Activated T-cell treated with anti-CD3 and anti-CD28 coated beads, Interleukin-2, amount 50 U/mL, for 48 hours (primary cell): ENCODE measurements at regions not wholly inside any gene's neighbourhood (a gene's known extent, or its start where the extent isn't known, plus 50 kb on each side); places are given as distances from the start of the nearest gene placed in this dataset.

Experiments
- DNase-seq, 2 experiments: peaks; one replicate each; pipeline ENCODE4 v3.0.0-alpha.2; 2020

DNA sequence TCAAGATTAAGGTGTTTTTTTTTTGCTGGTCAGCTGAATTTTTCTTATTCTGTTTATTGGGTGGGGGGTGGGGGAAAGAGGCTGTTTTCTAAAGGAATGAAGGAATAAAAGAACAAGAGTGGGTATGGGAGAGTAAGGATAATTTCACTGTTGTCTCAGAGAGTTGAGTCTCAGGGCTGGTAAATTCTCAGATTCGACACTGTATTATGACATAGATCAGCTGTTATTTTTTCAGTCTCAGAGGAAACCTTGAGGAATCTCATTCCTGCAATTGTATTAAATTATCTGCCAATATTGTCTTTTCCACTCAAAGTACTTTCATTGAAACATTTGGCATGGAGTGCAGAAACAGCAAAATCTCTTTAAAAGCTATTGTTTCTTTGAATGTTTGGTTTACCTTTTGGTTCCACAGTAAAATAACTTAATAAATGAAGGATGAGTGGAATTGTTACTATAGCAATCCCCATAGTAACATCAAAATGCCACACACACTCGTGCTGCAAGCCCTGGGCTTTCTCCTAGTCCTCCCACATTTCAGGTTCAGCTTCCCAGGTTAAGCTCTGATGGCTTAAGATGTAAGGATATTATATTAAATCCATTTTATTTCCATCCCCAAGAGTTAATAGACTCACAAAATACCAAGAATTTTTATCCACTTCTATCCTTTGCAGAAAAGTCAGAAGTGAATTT, 478.7 kb upstream of the TCF4 start:
- no peak for DNase-seq

DNA sequence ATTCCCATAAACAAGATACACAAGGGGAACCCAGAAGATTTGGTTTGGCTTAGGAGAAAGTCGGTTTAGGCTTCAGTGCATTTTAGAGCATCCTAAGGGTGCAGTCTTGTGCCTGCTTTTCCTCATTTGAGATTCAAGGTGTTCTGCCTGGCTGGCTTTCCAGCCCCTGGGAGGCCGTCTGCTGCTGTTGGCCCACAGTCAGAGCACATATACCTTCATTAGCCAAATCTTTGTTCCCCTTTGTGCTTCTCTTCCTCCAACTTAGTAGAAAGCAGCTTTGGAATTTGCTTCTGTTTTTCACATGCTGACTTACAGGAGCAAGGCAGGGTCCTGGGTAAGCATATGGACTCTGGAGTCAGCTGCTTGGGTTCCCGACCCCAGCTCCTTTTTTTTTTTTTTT, 477.1 kb upstream of the TCF4 start:
- no peak for DNase-seq

DNA sequence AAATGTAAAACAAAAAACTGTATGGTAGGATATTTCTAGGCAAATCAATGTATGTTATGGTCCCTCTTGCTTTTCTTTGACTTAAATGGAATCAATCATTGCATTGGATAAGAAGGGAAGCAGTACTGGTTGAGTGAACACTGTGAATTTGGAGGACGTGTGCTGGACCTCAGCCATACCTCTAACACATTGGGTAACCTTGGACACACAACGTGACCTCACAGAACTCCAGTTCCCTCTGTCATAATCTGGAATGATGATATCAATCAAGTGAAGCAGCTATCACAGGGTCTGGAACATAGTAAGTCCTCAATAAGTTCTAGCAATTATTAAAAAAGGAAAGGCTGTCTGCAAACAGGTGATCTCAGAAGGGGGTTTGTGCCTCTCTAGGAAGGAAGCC, 474.9 kb upstream of the TCF4 start:
- no peak for DNase-seq

GRCh38 chr18:56060967-56061541, 473.1 kb upstream of the TCF4 start:
- DNase-seq = no peak

DNA sequence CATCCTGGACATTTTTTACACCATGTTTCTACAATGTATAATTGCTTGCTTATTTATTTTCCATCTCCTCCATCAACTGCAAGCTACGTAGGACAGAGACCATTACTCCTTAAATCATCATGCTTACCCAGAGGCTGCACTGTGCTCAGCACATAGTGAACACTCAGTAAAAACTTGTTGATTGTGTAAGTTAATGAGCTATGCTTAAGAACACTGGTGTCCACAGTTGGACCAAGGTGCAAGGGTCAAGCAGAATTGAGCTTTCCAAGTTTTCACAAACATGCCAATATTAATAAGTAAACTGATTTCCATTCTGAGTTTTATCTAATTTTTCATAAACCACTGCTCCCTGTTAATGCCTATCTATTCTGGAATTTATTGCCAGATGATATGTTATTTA, 464.2 kb upstream of the TCF4 start:
- DNase-seq = no peak

GRCh38 chr18:56044239-56044638, 456.2 kb upstream of the TCF4 start:
- DNase-seq = no peak

- DNase-seq = no peak
These were observed 455.7 kb upstream of the TCF4 start for GRCh38 chr18:56043641-56044061.

- DNase-seq = no peak
These were observed 455.0 kb upstream of the TCF4 start for GRCh38 chr18:56042915-56043536.

DNA sequence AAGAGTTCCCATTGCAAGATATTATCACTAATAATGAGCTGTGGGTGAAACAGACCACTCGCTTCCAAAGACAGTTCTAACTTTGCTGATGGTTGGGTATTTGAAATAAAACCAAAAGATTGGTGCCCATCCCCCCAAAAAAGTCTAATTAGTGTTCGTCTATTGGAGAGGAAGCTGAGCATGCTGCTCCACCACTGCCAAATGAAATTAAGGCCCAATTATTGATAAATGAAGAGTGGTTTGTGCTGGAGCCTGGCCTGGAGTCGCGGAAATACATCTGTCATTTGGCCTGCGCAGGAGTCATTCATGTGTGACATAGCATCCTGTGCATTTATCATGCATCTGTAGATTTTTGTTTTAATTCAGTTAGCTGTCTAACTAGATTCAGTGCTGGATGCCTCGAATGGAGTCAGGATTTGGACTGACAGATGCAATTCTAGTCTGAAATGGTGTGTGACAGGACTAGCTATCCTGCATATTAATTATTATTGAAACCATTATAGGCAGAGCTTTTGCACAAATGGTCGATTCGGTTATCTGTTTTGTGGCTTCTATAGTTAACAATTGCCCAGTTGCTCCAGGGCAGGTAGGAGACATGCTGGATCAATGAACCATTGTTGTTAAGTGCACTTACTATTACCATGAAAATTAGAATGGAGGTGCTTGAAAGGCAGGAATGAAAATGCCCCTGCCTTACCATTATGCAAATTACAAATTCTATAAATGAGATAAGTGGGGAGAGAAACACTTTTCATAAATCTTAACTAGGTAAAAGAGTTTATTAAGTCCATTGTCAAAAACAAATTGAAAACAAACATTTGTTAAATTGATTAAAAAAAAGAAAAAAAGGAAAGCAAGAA, 450.4 kb upstream of the TCF4 start:
- no peak for DNase-seq

DNA sequence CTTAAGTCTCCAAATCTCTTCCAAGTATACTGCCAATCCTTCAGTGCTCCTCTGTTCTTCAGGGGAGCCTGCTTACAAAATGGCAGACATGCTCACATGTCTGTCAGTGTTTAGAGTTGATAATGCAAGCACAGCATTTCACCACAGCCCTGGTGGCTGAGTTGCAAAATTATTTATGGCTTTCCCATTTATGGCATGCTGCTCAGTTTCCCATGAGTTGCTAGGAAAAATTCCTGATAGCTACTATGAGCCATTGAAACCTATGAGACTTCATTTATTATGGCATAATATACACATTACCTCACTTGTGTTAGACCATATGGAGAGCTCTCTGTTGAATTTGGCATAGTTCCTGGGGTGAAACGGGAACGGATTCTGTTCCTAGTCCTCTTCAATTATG, 448.7 kb upstream of the TCF4 start:
- no peak for DNase-seq

DNA sequence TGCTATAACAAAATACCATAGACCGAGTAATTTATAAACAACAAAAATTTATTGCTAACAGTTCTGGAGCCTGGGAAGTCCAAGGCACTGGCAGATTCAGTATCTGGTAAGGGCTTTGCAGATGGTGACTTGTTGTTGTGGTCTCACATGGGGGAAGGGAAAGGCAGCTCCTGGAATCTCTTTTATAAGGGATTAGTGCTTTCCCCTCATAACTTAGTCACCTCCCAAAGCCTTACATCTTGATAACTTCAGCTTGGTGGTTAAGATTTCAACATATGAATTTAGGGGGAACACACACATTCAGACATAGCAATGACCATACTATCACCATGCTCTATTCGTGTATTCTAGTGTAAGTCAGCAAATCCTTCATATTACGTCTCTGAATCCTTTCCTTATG, 447.6 kb upstream of the TCF4 start:
- no peak for DNase-seq

GRCh38 chr18:56034949-56035348, 447.0 kb upstream of the TCF4 start:
- DNase-seq = no peak

DNA sequence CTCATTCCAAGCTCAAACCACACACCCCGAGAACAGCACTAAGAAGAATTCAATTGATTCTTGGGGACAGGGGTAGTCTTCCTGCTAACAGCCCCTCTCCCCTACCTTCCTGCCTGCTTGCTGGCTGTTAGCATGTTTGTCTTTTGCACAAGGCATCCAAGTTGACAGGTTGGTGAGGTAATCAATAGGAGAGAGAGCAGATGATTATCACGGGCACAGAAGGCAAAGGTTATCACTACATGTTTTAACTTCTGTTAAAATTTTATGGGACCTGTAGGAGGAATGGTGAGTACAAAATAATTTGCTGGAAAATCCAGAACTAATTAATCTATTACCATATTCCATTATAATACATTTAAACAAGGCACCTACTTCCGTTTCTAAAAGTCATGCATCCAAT, 442.1 kb upstream of the TCF4 start:
- DNase-seq = no peak

DNA sequence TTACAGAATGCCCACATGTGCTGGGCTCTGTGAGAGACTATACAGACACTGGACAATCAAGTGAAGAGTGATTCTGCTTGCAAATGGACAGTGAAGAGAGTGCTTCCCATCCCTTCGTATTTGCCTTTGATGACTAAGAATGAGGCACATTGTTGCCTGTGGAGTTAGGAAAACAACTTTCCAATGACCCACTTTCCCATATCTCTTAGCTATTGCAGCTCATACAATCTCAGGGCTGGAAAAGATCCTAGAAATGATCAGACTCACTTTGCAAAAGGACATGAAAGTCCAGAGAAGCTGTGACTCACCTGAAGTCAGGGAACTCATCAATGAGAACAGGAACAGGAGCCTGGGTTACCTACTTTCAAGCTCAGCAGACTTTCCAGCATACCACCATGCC, 440.5 kb upstream of the TCF4 start:
- no peak for DNase-seq

DNA sequence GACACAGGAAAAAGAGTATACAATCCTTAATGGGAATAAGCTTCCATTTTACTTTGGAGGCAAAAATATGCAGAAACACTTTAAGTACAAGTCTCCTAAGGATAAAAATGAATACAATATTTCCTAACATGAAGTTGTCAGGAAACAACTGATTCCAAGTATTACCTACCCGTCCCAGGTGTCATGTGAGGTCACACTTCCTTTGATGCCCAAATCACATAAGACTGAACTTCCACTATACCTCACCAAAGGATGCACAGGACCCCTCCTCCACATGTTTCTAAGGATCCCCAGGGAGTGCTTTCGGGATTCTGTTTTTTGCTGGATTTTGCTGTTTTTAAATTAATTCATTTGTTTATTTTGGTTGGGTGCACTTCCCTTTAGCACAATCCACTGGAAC, 438.5 kb upstream of the TCF4 start:
- DNase-seq = no peak

DNA sequence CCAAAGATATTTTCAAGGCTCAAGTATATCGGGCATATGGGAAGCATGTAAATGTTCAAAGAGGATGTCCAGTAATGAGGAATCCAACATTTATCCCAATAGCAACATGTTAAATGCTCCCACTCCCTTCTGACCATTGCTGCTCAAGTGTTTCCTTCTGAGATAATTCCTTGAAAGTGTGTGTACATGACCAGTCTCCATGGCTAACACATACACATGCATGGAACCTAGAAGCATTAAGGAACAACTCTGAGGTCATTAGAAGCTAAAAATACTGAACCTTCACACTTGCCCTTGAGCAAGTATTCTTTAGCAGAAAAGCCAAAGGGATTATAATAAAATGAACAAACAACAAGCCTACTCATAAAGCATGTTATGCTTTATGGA, 433.8 kb upstream of the TCF4 start:
- DNase-seq = no peak

- no peak for DNase-seq
These were observed 433.3 kb upstream of the TCF4 start for GRCh38 chr18:56021136-56021808.

- DNase-seq = no peak
These were observed 431.9 kb upstream of the TCF4 start for GRCh38 chr18:56019908-56020307.

- DNase-seq = no peak
These were observed 431.2 kb upstream of the TCF4 start for GRCh38 chr18:56019156-56019555.

GRCh38 chr18:56009411-56009810, 421.4 kb upstream of the TCF4 start:
- DNase-seq = no peak

GRCh38 chr18:56003720-56004088, 415.7 kb upstream of the TCF4 start:
- no peak for DNase-seq

DNA sequence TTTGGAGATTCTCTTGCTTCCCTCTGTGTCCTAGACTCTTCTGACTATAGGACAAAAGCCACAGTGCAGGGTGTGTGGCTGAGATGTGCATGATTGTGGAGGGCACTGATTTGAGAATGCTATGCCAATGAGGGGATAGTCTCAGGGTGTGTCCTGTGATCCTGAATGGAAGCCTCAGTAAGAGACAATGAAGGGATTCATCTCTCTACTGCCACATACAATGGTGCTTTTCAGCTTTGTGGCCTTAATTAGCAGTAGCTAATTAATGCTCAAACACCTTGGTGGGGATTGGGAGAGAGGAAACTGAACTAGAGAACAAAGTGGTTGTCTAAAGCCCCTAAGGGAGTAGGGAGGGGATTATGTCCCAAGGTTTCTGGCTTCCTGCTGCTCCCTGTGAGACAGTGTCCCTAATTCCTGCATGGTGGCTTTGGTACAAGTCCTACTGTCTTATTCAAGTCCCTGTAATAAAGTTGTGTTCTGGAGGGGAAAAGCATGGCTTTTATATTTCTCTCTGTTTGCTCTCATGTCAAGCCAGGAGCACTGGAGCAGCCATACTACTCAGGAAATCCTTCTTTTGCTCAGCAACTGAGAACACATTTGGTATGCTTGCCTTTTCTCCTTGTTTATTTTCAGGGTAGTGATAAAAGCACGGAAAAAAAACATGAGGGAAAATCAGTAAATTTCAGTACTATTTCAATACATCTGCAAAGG, 415.2 kb upstream of the TCF4 start:
- no peak for DNase-seq

DNA sequence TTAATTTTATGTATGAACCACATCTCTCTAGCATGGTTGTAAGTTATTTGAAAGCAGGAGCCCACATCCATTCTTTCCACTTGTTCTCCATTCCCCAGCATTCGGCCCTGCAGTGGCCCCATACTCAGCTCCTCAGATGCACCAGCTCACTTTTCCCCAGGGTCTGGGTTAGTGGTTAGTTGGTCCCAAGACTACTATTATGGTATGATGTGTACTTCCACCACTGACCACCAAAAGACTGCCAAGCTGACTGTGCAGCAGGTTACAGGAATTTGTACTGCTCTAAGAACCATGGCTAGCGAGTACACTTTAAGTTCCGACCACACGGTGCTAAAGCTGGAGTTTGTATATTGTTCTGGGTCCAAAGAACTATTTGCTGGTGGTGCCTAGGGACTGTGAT, 413.6 kb upstream of the TCF4 start:
- no peak for DNase-seq
